GM21825 (cell line): ENCODE measurements at regions not wholly inside any gene's neighbourhood (a gene's known extent, or its start where the extent isn't known, plus 50 kb on each side); places are given as distances from the start of the nearest gene placed in this dataset.
A peak's percentile ranks its signal among the peaks of the same experiment; 100 is the strongest.

Experiments used
- ATAC-seq: cut with Tn5 transposase; IDR thresholded peaks from one replicate; pipeline ENCODE4 v1.9.1; 2021; ENCODE audit warnings: mild to moderate bottlenecking, moderate library complexity; ENCODE audit not compliant: unreplicated experiment

GRCh38 chr12:107888789-107889188 is 114.3 kb downstream of the ASCL4 start:
- no peak for ATAC-seq

DNA sequence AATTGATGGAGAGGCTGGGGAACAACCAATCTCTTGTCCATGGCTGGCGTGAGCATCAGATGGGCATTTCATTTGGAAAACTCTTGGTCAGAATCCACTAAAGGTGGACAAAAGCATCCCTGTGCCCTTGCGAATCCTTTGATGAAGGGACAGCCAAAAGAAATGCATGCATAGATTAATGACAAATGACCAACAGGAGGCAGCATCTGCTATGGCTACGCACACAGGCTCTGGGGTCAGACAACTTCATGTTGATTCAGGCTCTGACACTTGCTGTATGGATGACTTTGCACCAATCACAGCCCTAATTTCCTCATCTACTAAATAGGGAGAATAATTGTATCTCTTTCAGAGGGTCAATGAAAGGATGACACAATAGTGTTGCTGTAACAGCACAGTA is 117.5 kb downstream of the ASCL4 start:
- ATAC-seq, result no peak

DNA sequence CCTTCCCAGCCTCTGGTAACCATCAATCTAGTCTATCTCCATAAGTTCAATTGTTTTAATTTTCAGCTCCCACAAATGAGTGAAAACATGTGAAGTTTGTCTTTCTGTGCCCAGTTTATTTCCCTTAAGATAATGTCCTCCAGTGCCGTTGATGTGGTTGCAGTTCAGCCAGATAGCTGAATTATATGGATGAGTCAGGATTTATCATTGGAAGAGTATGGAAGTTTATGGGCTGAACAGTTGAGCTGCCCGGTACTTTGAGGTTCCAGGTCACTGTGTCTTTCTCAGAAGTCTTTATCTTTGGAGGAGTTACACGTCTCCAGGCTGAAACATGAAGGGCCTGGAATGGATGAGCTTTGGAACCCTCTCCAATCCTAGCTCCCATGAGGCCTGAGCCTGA is 120.1 kb downstream of the ASCL4 start:
- ATAC-seq, result no peak

- ATAC-seq, result no peak
Measured at GRCh38 chr12:107895966-107896365, 121.5 kb downstream of the ASCL4 start.

GRCh38 chr12:107900588-107900987 is 126.1 kb downstream of the ASCL4 start:
- ATAC-seq, result no peak

DNA sequence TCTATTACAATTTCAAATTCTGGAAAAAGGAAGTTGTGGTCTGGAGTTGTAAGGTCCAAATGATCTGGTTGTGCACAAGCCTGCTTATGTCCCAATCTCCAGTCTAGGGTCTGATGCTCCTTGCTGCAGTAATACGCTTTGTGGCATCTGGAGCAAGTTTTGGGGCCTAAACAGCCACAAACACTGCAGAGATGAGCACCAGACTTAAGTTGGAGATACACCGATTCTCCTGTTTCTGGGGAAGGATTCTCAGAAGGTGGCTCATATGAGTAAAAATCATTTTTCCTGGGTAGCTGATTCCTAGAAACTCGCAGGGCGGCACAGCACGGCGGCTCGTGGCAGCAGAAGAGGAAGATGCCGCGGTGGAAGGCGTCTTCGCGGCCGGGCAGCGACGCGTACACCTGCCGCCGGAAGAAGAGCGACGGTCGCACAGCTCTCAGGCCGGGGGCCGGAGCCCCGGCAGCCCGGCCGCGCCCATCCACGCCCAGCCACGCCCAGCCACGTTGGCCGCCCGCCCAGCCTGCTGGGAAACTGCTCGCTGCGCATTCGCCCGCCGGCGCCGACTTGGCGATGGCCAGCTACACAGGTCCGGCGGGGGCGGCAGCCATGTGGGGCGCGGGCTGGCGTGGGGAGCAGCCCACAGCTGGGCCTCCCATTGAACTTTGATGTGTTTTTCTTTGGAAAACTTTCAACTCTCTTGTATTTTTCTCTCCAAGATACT is 129.0 kb downstream of the ASCL4 start:
- peak; percentile 98 for ATAC-seq

- ATAC-seq, result no peak
Measured at GRCh38 chr12:107906707-107907106, 132.2 kb downstream of the ASCL4 start.

DNA sequence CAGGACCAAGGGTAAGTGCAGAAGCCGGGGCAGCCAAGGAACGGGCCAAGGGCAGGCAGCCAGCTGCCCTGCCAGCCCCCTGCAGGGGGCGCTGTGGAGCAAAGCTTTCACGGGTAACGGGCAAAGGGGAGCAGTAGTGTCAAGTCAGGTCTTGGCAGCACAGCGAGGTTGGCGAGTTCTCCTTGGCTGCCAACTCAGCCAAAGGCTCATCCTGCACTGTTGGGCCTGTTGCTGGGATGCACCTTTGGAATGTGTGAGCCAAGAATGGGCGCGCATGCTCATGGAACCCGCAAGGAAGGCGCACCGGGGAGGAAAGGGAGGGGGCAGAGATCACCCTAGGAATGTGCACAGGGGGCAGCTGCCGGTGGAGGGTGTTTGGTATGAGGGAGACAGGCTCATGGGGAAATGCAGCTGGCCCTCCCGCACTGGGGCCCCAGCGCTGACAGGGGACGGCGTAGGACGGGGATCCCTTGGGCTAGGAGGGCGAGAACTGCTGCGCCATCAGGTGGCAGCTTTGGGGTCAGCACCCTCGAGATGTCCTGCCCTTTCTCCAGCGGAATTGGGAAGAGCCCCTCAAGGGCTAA is 138.0 kb downstream of the ASCL4 start:
- peak; percentile 74 for ATAC-seq

GRCh38 chr12:107914460-107914977 is 140.0 kb downstream of the ASCL4 start:
- no peak for ATAC-seq

DNA sequence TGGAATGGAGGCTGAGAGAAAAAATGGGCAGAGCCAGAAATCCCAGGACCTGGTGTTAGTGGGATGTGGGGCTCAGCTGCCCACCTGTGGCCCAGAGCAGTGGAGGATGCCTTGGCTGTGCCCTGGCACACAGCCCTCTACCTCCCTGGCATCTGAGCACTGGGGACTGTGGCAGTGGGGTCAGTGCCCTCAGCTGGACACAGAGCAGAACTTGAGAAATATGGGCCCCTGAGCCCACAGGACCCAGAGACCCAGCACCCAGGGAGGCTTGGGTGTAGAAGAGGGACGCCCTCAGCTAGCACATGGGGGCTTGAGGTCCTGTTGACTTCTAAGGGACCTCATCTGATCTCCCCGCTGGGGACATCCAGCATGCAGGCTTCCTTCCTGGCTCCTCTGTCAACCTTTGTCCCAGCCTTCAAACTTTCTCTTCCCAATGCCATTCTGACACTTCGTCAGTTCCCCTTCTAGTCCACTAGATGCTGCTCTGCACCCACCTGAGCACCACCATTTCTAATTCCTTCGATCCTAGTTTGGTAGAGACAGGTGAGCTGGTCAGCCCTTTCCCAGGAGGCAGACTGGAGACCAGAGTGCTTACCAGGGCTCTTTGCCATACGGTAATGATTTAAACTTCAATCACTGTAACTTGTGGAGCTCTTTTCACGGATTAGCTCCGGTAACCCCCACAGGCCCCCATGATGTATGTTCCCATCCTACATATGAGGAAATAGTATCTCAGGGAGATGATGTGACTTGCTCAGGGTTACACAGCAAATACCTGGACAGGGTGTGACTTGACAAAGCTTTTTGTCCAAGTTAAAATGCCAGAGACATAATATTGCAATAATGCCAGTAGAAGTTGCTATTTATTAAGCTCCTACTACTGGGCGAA is 143.7 kb downstream of the ASCL4 start:
- no peak for ATAC-seq

- ATAC-seq, result no peak
Measured at GRCh38 chr12:107921062-107921461, 146.6 kb downstream of the ASCL4 start.

DNA sequence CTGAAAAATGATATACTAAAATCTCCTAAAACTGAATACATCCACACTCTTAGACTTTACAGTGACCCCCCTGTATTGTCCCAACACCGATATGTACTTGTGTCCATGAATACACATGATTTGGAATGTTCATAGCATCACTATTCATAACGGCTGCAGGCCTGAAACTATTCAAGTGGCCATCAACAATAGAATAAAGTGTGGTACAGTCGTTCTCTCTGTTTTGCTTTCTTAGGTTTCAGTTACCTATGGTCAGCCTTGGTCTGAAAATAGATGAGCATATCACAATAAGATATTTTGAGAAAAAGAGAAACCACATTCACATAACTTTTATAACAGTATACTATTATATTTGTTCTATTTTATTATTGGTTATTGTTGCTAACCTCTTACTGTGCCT is 150.6 kb downstream of the ASCL4 start:
- ATAC-seq, result no peak

- no peak for ATAC-seq
Measured at GRCh38 chr12:107929436-107929835, 154.9 kb downstream of the ASCL4 start.

GRCh38 chr12:107931761-107932160 is 157.3 kb downstream of the ASCL4 start:
- ATAC-seq, result no peak

DNA sequence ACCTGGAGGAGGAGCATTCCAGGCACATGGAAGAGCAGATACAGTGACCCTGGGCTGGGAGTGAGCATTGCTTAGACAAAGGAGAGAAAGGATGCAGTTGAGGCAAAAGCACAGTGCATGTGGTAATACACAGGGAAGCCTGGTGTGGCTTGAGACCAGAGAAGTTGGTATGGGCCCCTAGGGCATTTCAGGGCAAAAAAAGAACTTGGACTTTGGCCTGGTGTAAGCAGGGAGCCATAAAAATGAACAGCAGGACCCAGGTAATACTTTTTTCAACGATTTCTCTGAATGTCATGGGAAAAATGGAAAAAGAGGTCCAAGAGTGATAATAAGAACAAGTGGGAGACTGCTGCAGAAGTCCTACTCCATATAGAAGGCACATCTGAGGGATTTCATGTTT is 163.9 kb downstream of the ASCL4 start:
- ATAC-seq, result no peak

GRCh38 chr12:107948391-107948945 is 174.0 kb downstream of the ASCL4 start:
- no peak for ATAC-seq

DNA sequence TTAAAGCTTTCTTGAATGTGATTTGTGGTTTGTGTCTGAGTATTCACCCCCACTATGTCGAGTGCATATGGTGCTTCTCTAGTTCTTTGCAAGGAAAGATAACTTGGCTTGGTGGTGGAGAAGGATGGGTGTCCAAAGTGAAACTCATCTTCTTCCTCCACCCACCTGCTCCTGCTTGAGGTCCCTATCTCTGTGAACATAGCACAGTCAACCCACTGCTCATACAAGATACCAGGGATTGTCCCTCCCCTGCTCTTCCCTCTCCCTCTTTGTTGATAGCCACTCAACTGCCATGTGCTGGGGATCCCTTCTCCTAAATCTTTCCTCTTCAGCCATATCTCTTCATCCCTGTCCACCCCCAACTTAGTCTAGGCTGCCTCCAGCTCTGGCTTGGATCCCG is 176.5 kb downstream of the ASCL4 start:
- no peak for ATAC-seq

DNA sequence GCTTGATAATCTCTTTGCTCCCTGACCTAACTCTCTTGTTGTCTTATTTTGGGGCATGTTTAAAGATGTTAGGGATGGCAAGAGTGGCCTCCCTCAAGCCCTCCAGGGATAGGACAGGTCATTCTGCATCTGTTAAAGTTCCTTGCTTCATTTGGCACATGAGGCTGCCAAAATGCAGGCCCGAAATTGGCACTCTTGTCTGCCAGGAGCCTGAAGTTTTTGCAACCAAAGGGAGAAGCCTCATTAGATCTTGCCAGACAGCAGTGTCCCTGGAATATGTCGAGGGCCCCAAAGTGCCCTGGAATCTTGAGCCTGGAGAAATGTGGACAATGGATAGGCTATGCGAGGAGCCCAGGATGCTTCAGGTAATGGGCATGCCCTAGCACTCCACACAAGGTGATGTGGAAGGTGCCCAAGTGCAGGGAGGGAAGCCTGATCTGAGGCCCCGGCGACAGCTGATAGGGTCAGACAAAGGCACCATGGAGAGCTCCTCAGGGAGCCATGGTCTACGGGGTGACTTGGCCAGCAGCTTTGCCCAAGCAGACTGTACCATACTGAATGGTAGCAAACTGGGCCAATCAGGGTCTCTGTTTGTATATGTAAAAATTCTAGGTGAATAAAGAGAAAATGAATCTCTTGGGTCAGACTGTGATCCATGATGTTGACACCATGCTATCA is 173.0 kb upstream of the WSCD2 start:
- ATAC-seq, result no peak

GRCh38 chr12:107957459-107957858 is 171.6 kb upstream of the WSCD2 start:
- no peak for ATAC-seq

DNA sequence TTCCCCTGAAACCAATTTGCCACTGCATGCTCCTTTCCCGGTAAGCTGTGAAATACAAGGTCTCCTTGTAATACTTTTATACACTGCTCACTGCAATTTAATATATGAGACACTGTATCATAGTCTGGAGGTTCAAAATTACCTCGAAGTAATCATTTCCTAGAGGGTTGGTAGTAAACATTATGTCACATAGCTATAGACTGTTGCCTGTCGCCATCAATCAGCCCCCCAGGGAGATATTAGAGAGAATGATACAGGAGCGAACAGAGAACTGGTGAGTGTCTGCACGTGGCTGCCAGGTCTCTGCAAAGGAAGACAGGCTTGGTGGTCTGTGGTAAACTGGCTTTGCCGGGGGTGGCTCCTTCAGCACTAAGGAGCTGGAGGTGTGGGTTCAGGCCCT is 165.5 kb upstream of the WSCD2 start:
- no peak for ATAC-seq

GRCh38 chr12:107967170-107967569 is 161.9 kb upstream of the WSCD2 start:
- no peak for ATAC-seq
